ENCODE measurements at regions not wholly inside any gene's neighbourhood (a gene's known extent, or its start where the extent isn't known, plus 50 kb on each side); places are given as distances from the start of the nearest gene placed in this dataset.

- H3K27ac ChIP-seq (ENCODE audit: low read depth): no peak overlapping the region
- H3K36me3 ChIP-seq (ENCODE audit: insufficient read depth): no peaks in the 10 kb centered on the region
- no peak for DNase-seq (ENCODE audit: extremely low spot score)
- H3K4me1 ChIP-seq (ENCODE audit: insufficient read depth): no peaks in the 10 kb centered on the region
- 54% methylated on average over 3 of the region's 3 CpGs for WGBS
- no peak overlapping the region for H3K4me3 ChIP-seq (ENCODE audit: low read depth, low read length)
Observed at GRCh38 chr10:56090914-56091540, 270.0 kb downstream of the ZWINT start.

DNA sequence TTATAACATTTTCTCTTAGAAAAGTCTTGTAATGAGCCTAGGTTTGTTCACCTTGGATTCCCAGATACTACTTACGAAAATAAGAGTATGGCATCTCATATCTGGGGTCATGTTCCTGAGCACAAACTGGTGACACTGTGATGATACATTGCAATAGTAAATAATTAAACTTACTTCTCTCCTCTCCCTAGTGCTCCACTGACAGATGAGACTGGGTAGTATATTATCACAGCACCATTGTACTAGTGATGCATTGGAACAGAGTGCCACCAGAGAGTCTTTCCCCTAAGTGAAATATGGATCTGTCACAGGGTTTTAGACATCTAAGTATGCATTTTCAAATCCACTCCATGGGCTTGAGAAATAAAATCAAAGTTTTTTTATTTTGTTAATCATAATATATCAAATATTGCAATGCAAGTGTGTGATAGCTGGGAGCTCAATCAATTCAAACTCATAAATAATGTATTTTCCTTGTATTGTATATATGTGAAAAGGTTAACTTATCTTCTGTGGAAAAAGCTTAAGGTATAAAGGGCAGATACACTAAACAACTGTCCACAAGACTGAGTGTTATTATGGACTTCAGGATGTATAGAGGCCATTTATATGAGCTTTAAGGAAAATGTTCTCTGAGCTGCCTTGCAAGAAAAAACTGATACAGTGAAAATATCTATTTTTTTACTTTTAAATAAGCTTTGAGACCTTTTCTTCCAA is 275.5 kb downstream of the ZWINT start:
- Histone ChIP-seq H3K4me3 (ENCODE audit: low read depth, low read length) (no peak overlapping the region), H3K36me3 (ENCODE audit: insufficient read depth) (no peaks in the 10 kb centered on the region), H3K4me1 (ENCODE audit: insufficient read depth) (no peaks in the 10 kb centered on the region), H3K27ac (ENCODE audit: low read depth) (no peak overlapping the region)
- WGBS: 85% methylated on average over 1 of the region's 1 CpG
- no peak for DNase-seq (ENCODE audit: extremely low spot score)

DNA sequence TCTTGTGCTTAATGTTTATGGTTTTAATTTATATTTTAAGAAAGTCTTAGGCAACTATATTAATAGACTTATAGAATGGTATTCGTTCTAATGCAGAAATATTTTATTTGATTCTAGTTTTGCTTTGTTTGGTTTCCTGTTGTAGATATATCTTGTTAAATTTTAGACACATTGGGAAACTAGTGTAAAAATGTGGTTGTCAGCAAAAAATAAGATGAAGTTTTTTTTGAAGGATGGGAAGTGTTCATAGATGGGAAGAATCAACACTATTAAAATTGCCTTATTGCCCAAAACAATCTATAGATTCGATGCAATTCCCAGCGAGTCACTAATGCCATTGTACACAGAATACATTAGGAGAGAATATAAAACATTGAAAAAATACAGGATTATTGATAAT is 278.9 kb downstream of the ZWINT start:
- Histone ChIP-seq H3K36me3 (ENCODE audit: insufficient read depth) (no peaks in the 10 kb centered on the region), H3K4me1 (ENCODE audit: insufficient read depth) (no peaks in the 10 kb centered on the region), H3K27ac (ENCODE audit: low read depth) (no peak overlapping the region), H3K4me3 (ENCODE audit: low read depth, low read length) (no peak overlapping the region)
- DNase-seq (ENCODE audit: extremely low spot score): no peak
- 88% methylated on average over 3 of the region's 3 CpGs for WGBS

- no peaks in the 10 kb centered on the region for H3K36me3 ChIP-seq (ENCODE audit: insufficient read depth)
- no peaks in the 10 kb centered on the region for H3K4me1 ChIP-seq (ENCODE audit: insufficient read depth)
- WGBS: 73% methylated on average over 12 of the region's 12 CpGs
- DNase-seq (ENCODE audit: extremely low spot score): no peak
- H3K4me3 ChIP-seq (ENCODE audit: low read depth, low read length): no peak overlapping the region
- no peak overlapping the region for H3K27ac ChIP-seq (ENCODE audit: low read depth)
Observed at GRCh38 chr10:56068473-56069263, 292.4 kb downstream of the ZWINT start.

DNA sequence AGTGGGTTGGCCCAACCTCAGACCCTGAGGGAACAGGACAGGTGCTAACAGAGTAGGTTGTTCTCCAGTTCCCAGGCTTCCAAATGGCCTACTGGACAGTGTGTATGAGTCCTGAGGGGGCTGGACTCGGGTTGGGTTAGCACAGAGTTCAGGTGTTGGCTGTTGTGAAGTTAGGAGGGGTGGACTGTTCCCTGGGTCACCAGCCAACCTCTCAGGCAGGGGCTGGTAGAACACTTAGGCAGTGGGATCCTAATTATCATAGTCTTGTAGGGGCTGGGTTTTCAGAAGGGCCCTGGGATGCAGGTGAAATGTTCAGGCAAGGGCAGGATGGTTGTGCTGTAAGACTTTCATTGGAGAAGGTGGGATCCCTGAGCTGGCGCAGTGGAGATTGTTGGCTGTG is 293.0 kb downstream of the ZWINT start:
- no peak for DNase-seq (ENCODE audit: extremely low spot score)
- Histone ChIP-seq H3K4me1 (ENCODE audit: insufficient read depth) (no peaks in the 10 kb centered on the region), H3K4me3 (ENCODE audit: low read depth, low read length) (no peak overlapping the region), H3K36me3 (ENCODE audit: insufficient read depth) (no peaks in the 10 kb centered on the region), H3K27ac (ENCODE audit: low read depth) (no peak overlapping the region)
- WGBS: 77% methylated on average over 2 of the region's 2 CpGs

GRCh38 chr10:56063642-56064041 is 297.4 kb downstream of the ZWINT start:
- Histone ChIP-seq H3K36me3 (ENCODE audit: insufficient read depth) (no peaks in the 10 kb centered on the region), H3K27ac (ENCODE audit: low read depth) (no peak overlapping the region), H3K4me3 (ENCODE audit: low read depth, low read length) (no peak overlapping the region), H3K4me1 (ENCODE audit: insufficient read depth) (no peaks in the 10 kb centered on the region)
- DNase-seq (ENCODE audit: extremely low spot score): no peak
- WGBS: 93% methylated on average over 1 of the region's 1 CpG

GRCh38 chr10:56057860-56058259 is 303.2 kb downstream of the ZWINT start:
- no peak overlapping the region for H3K4me3 ChIP-seq (ENCODE audit: low read depth, low read length)

DNA sequence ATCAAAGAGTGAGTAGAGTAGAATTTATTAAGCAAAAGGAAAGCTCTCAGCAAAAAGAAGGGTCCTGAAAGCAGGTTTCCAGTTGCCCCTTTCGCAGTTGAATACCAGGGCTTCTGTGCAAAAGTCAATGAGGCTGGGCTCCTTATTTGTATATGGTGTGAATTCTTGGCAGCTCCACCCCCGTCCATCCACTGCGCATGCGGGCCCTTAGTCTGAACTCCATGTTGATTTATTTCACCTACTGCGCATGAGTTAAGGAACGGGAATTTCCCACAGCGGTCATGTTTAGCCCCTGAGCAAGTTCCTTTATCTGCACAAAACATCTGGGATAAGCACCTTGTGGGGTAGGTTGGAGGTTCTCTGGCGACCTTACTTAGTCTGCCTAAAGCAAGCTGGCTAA is 325.6 kb downstream of the ZWINT start:
- Histone ChIP-seq H3K27ac (ENCODE audit: low read depth) (no peak overlapping the region), H3K4me1 (ENCODE audit: insufficient read depth) (no peaks in the 10 kb centered on the region), H3K4me3 (ENCODE audit: low read depth, low read length) (no peak overlapping the region), H3K36me3 (ENCODE audit: insufficient read depth) (no peaks in the 10 kb centered on the region)
- no peak for DNase-seq (ENCODE audit: extremely low spot score)
- WGBS: 92% methylated on average over 8 of the region's 8 CpGs

More at GRCh38 chr10:56057860-56058259, 303.2 kb downstream of the ZWINT start:
- Histone ChIP-seq H3K27ac (ENCODE audit: low read depth) (no peak overlapping the region), H3K36me3 (ENCODE audit: insufficient read depth) (no peaks in the 10 kb centered on the region), H3K4me1 (ENCODE audit: insufficient read depth) (no peaks in the 10 kb centered on the region)
- DNase-seq (ENCODE audit: extremely low spot score): no peak
- 69% methylated on average over 2 of the region's 2 CpGs for WGBS

DNA sequence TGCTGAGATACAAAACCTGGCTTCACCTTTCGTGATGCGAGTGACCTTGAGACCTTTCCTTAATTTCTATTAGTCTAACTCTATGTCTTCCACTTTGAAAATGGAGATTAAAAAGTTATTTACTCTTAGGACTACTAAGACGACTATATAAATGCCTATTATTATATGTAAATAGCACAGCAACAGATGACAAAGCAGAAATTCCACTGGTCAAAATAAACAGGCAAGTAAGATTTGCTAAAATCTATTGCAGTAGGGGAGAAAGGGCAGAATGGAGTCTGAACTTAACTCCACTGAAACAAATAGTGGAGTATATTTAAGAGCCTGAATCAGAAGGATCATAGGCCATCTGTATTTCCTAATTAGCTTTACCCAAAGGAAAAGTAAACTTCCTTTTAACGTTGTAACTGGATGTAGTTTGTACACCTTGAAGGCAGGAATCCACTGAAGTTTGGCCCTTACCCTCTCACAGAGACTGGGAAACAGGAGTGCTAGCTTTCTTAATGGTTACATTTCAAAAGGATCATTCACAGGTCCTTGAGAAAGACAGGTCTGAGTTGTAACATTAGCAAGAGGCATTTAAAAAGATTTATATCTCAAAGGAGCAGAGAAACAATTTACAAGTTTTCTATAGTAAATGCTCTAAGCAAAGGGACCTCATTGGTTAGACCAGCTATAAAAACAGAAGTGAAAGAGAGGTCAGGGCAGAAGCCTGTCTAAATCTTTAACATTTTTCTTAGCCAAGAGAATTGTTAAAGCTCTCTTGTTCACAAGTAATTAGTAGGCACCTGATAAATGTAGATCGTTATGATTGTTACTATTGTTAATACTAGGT is 332.5 kb downstream of the ZWINT start:
- Histone ChIP-seq H3K4me3 (ENCODE audit: low read depth, low read length) (no peak overlapping the region), H3K27ac (ENCODE audit: low read depth) (no peak overlapping the region), H3K36me3 (ENCODE audit: insufficient read depth) (no peaks in the 10 kb centered on the region), H3K4me1 (ENCODE audit: insufficient read depth) (no peaks in the 10 kb centered on the region)
- DNase-seq (ENCODE audit: extremely low spot score): no peak
- 41% methylated on average over 5 of the region's 5 CpGs for WGBS

- Histone ChIP-seq H3K4me3 (ENCODE audit: low read depth, low read length) (no peak overlapping the region), H3K4me1 (ENCODE audit: insufficient read depth) (no peaks in the 10 kb centered on the region), H3K36me3 (ENCODE audit: insufficient read depth) (no peaks in the 10 kb centered on the region), H3K27ac (ENCODE audit: low read depth) (no peak overlapping the region)
- no peak for DNase-seq (ENCODE audit: extremely low spot score)
Observed at GRCh38 chr10:56012101-56012500, 349.0 kb downstream of the ZWINT start.

DNA sequence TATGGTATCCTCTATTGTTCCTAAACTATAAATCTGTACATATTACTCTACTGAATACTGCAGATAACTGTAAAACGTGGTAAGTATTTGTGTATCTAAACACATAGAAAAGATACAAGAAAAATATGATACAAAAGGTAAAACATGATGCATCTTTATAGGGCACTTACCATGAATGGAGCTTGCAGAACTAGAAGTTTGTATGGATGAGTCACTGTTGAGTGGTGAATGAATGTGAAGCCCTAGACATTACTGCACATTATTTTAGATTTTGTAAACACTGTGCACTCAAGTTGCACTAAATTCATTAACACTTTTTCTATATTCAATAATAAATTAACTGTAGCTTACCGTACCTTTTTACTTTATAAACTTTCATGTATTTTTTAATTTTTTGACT is 357.5 kb downstream of the ZWINT start:
- H3K4me1 ChIP-seq (ENCODE audit: insufficient read depth): no peaks in the 10 kb centered on the region
- H3K36me3 ChIP-seq (ENCODE audit: insufficient read depth): no peaks in the 10 kb centered on the region
- no peak overlapping the region for H3K27ac ChIP-seq (ENCODE audit: low read depth)
- DNase-seq (ENCODE audit: extremely low spot score): no peak
- WGBS: 87% methylated on average over 2 of the region's 2 CpGs
- no peak overlapping the region for H3K4me3 ChIP-seq (ENCODE audit: low read depth, low read length)

- WGBS: 71% methylated on average over 3 of the region's 3 CpGs
- no peak overlapping the region for H3K4me3 ChIP-seq (ENCODE audit: low read depth, low read length)
- H3K27ac ChIP-seq (ENCODE audit: low read depth): no peak overlapping the region
- H3K4me1 ChIP-seq (ENCODE audit: insufficient read depth): no peaks in the 10 kb centered on the region
- no peaks in the 10 kb centered on the region for H3K36me3 ChIP-seq (ENCODE audit: insufficient read depth)
- DNase-seq (ENCODE audit: extremely low spot score): no peak
Observed at GRCh38 chr10:55989188-55989587, 371.9 kb downstream of the ZWINT start.

GRCh38 chr10:55979203-55979602 is 381.9 kb downstream of the ZWINT start:
- no peaks in the 10 kb centered on the region for H3K4me1 ChIP-seq (ENCODE audit: insufficient read depth)
- no peak overlapping the region for H3K4me3 ChIP-seq (ENCODE audit: low read depth, low read length)
- 26% methylated on average over 2 of the region's 2 CpGs for WGBS
- no peaks in the 10 kb centered on the region for H3K36me3 ChIP-seq (ENCODE audit: insufficient read depth)
- H3K27ac ChIP-seq (ENCODE audit: low read depth): no peak overlapping the region
- no peak for DNase-seq (ENCODE audit: extremely low spot score)

All from urinary bladder (tissue), 3 donors.